Endothelial cell of umbilical vein (primary cell): ENCODE measurements at regions not wholly inside any gene's neighbourhood (a gene's known extent, or its start where the extent isn't known, plus 50 kb on each side); places are given as distances from the start of the nearest gene placed in this dataset.

Source experiments
- CTCF ChIP-seq, 2 donors: IDR thresholded peaks; 1 replicate in 1 of 2; 2 replicates in 1 of 2; pipeline ENCODE4 v1.5.1; 2011; ENCODE audit warnings: low read length in 2 of 2, mild to moderate bottlenecking in 2 of 2, moderate library complexity in 2 of 2, control low read depth in 1 of 2, inconsistent platforms in 1 of 2, low read depth in 1 of 2; ENCODE audit not compliant: insufficient read depth in 1 of 2; ENCODE audit errors: extremely low read depth in 1 of 2
- MYC ChIP-seq: IDR thresholded peaks from one replicate; pipeline ENCODE4 v1.6.1; 2011; ENCODE audit warnings: mild to moderate bottlenecking, low read depth, low read length
- POLR2AphosphoS5 ChIP-seq: IDR thresholded peaks from 2 replicates; pipeline ENCODE4 v1.6.1; 2012; ENCODE audit warnings: low read depth, mild to moderate bottlenecking, control low read depth, low read length, moderate library complexity; ENCODE audit not compliant: insufficient read depth

- TF ChIP-seq CTCF (IDR thresholded peaks at IDR 0.05; ENCODE audit: extremely low read depth in 1 of 2, insufficient read depth in 1 of 2, low read depth in 1 of 2, low read length in 2 of 2) (no peak), POLR2AphosphoS5 (no peak), MYC (no peak)
These were observed 112.6 kb upstream of the ERRFI1 start for GRCh38 chr1:8138673-8139072.
